ENCODE measurements at regions not wholly inside any gene's neighbourhood (a gene's known extent, or its start where the extent isn't known, plus 50 kb on each side); places are given as distances from the start of the nearest gene placed in this dataset.

DNA sequence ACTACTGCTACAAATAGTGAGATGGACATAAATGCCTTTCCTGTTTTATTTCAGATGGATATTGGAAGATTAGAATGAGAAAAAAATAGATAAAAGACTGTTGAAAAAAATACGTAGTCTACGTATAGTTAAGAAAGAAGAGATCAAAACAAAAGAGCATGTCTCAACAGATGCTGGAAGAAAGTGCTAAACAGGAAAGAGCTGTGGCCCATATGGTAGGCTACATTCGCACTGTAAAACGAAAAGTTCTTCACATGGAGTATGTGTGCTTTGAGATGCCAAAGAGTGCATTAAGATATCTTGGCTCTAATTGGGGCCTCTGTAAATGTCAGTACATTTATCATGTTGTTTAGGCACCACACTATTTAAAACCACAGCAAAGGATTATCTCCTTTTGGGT lies 741.7 kb downstream of the LTN1 start (continued):
- TF ChIP-seq, protein P1, sequence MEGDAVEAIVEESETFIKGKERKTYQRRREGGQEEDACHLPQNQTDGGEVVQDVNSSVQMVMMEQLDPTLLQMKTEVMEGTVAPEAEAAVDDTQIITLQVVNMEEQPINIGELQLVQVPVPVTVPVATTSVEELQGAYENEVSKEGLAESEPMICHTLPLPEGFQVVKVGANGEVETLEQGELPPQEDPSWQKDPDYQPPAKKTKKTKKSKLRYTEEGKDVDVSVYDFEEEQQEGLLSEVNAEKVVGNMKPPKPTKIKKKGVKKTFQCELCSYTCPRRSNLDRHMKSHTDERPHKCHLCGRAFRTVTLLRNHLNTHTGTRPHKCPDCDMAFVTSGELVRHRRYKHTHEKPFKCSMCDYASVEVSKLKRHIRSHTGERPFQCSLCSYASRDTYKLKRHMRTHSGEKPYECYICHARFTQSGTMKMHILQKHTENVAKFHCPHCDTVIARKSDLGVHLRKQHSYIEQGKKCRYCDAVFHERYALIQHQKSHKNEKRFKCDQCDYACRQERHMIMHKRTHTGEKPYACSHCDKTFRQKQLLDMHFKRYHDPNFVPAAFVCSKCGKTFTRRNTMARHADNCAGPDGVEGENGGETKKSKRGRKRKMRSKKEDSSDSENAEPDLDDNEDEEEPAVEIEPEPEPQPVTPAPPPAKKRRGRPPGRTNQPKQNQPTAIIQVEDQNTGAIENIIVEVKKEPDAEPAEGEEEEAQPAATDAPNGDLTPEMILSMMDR (IDR thresholded peaks at IDR 0.05) = no peak

DNA sequence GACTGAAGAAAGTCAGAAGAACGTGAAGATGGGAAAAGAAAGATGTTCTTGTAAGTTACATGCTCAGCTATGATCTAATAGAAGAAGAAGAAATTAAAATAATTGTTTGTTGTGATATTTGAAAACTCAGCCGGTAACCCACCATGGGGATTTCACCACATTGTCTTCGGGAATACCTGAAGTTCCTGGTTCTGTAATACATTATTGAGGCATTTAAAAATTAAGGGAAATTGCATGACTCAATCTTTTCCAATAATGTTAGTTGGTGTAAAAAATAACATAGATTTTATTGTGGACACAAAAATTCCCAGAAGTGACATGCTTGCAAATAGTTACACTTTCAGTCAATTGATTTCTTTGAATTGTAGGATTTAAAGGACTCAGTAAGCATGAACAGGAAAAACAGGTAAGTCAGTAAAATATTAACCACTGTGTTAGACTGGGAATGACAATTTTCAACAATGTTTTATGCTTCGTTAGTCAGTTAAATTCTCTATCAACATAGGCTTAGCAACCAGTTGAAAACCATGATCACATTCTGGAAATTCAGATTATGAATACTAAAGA lies 745.1 kb downstream of the LTN1 start:
- ChIA-PET POLR2A (no interaction called here), CTCF (no interaction called here)
- DNase-seq (ENCODE audit: low spot score) (no peak), ATAC-seq (no peak)
- no peaks in the 10 kb centered on the region for H3K36me3 Mint-ChIP-seq
- no peak overlapping the region for H3K4me3 Mint-ChIP-seq
- H3K27me3 Mint-ChIP-seq (ENCODE audit: low read depth) = no peaks in the 10 kb centered on the region
- no peaks in the 10 kb centered on the region for H3K9me3 Mint-ChIP-seq
- no peak for TF ChIP-seq ZNF317 (CRISPR knock-in tag; IDR thresholded peaks at IDR 0.05; ENCODE audit: borderline replicate concordance, low read depth)
- TF ChIP-seq ZNF219 (CRISPR knock-in tag; IDR thresholded peaks at IDR 0.05; ENCODE audit: borderline replicate concordance) = no peak
- TF ChIP-seq ZNF121 (CRISPR knock-in tag; IDR thresholded peaks at IDR 0.05) = no peak
- TF ChIP-seq MXD4 (CRISPR knock-in tag; IDR thresholded peaks at IDR 0.05; ENCODE audit: borderline replicate concordance) = no peak
- no peak for TF ChIP-seq OVOL2 (CRISPR knock-in tag; IDR thresholded peaks at IDR 0.05; ENCODE audit: borderline replicate concordance)
- TF ChIP-seq, protein P2, sequence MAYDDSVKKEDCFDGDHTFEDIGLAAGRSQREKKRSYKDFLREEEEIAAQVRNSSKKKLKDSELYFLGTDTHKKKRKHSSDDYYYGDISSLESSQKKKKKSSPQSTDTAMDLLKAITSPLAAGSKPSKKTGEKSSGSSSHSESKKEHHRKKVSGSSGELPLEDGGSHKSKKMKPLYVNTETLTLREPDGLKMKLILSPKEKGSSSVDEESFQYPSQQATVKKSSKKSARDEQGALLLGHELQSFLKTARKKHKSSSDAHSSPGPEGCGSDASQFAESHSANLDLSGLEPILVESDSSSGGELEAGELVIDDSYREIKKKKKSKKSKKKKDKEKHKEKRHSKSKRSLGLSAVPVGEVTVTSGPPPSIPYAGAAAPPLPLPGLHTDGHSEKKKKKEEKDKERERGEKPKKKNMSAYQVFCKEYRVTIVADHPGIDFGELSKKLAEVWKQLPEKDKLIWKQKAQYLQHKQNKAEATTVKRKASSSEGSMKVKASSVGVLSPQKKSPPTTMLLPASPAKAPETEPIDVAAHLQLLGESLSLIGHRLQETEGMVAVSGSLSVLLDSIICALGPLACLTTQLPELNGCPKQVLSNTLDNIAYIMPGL (CRISPR knock-in tag; IDR thresholded peaks at IDR 0.05) = no peak
- no peak for TF ChIP-seq GABPB1 (CRISPR knock-in tag; IDR thresholded peaks at IDR 0.05)
- no peak for TF ChIP-seq FOXP1 (CRISPR knock-in tag; IDR thresholded peaks at IDR 0.05; ENCODE audit: borderline replicate concordance)
- no peak for TF ChIP-seq SMAD3 (CRISPR knock-in tag; IDR thresholded peaks at IDR 0.05; ENCODE audit: borderline replicate concordance)
- TF ChIP-seq, protein P3, sequence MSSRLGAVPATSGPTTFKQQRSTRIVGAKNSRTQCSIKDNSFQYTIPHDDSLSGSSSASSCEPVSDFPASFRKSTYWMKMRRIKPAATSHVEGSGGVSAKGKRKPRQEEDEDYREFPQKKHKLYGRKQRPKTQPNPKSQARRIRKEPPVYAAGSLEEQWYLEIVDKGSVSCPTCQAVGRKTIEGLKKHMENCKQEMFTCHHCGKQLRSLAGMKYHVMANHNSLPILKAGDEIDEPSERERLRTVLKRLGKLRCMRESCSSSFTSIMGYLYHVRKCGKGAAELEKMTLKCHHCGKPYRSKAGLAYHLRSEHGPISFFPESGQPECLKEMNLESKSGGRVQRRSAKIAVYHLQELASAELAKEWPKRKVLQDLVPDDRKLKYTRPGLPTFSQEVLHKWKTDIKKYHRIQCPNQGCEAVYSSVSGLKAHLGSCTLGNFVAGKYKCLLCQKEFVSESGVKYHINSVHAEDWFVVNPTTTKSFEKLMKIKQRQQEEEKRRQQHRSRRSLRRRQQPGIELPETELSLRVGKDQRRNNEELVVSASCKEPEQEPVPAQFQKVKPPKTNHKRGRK (CRISPR knock-in tag; IDR thresholded peaks at IDR 0.05; ENCODE audit: borderline replicate concordance) = no peak
- TF ChIP-seq, protein P4, sequence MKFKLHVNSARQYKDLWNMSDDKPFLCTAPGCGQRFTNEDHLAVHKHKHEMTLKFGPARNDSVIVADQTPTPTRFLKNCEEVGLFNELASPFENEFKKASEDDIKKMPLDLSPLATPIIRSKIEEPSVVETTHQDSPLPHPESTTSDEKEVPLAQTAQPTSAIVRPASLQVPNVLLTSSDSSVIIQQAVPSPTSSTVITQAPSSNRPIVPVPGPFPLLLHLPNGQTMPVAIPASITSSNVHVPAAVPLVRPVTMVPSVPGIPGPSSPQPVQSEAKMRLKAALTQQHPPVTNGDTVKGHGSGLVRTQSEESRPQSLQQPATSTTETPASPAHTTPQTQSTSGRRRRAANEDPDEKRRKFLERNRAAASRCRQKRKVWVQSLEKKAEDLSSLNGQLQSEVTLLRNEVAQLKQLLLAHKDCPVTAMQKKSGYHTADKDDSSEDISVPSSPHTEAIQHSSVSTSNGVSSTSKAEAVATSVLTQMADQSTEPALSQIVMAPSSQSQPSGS (CRISPR knock-in tag; IDR thresholded peaks at IDR 0.05; ENCODE audit: borderline replicate concordance, low read depth) = no peak
- TF ChIP-seq, protein P5, sequence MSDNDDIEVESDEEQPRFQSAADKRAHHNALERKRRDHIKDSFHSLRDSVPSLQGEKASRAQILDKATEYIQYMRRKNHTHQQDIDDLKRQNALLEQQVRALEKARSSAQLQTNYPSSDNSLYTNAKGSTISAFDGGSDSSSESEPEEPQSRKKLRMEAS (CRISPR knock-in tag; IDR thresholded peaks at IDR 0.05) = no peak
- TF ChIP-seq, protein P6, sequence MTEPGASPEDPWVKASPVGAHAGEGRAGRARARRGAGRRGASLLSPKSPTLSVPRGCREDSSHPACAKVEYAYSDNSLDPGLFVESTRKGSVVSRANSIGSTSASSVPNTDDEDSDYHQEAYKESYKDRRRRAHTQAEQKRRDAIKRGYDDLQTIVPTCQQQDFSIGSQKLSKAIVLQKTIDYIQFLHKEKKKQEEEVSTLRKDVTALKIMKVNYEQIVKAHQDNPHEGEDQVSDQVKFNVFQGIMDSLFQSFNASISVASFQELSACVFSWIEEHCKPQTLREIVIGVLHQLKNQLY (CRISPR knock-in tag; IDR thresholded peaks at IDR 0.05) = no peak
- TF ChIP-seq, protein P7, sequence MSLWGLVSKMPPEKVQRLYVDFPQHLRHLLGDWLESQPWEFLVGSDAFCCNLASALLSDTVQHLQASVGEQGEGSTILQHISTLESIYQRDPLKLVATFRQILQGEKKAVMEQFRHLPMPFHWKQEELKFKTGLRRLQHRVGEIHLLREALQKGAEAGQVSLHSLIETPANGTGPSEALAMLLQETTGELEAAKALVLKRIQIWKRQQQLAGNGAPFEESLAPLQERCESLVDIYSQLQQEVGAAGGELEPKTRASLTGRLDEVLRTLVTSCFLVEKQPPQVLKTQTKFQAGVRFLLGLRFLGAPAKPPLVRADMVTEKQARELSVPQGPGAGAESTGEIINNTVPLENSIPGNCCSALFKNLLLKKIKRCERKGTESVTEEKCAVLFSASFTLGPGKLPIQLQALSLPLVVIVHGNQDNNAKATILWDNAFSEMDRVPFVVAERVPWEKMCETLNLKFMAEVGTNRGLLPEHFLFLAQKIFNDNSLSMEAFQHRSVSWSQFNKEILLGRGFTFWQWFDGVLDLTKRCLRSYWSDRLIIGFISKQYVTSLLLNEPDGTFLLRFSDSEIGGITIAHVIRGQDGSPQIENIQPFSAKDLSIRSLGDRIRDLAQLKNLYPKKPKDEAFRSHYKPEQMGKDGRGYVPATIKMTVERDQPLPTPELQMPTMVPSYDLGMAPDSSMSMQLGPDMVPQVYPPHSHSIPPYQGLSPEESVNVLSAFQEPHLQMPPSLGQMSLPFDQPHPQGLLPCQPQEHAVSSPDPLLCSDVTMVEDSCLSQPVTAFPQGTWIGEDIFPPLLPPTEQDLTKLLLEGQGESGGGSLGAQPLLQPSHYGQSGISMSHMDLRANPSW (CRISPR knock-in tag; conservative IDR thresholded peaks at IDR 0.05; ENCODE audit: low read depth) = no peak
- no peak overlapping the region for H3K27ac Mint-ChIP-seq
- peaks cover 14% of the 10 kb centered on the region for H3K4me1 Mint-ChIP-seq
